ENCODE measurements at regions not wholly inside any gene's neighbourhood (a gene's known extent, or its start where the extent isn't known, plus 50 kb on each side); places are given as distances from the start of the nearest gene placed in this dataset.

DNA sequence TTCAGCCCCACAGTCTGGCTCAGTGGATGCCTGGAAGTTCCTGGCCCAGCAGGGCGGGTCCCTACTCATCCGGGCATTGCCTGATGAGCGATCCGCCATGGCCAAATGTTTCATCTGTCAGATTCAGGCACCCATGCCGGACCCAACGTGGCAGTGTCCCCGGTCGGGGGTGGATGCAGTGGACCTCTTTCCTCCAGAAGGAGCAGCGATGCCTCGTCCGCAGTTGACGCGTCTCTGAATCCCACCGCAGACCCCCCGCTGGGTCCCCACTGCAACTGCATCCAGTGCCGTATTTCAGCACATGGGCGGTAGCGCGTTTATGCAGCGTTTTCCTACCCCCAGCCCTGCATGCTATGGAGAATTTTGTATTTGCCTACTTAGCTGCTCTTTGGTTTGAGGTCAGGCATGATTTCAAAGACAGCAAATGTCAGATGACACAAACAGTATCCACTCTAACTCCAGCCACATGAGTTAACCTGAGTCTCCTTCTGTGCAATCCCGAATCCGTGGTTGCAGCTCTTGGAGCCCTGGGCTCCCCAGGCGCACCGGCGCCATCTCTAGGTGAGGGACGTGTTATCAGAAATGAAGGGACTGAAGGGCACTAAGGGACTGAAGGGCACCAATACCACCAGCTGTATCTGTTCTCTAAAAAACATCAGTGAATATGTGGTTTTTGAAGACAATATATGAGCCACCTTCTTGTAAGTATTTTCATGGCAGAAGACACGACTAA lies 72.6 kb upstream of the THBS2 start:
- Histone ChIP-seq H3K4me3 (no peak overlapping the region), H3K4me1 (no peaks in the 10 kb centered on the region), H3K9me3 (no peaks in the 10 kb centered on the region), H3K27ac (no peak overlapping the region), H3K36me3 (no peaks in the 10 kb centered on the region), H3K27me3 (no peaks in the 10 kb centered on the region)
- intact Hi-C loops (cut with DNase I): no loop called here
- no peak for DNase-seq (ENCODE audit: low spot score in 2 of 2)
- TF ChIP-seq, protein P1, sequence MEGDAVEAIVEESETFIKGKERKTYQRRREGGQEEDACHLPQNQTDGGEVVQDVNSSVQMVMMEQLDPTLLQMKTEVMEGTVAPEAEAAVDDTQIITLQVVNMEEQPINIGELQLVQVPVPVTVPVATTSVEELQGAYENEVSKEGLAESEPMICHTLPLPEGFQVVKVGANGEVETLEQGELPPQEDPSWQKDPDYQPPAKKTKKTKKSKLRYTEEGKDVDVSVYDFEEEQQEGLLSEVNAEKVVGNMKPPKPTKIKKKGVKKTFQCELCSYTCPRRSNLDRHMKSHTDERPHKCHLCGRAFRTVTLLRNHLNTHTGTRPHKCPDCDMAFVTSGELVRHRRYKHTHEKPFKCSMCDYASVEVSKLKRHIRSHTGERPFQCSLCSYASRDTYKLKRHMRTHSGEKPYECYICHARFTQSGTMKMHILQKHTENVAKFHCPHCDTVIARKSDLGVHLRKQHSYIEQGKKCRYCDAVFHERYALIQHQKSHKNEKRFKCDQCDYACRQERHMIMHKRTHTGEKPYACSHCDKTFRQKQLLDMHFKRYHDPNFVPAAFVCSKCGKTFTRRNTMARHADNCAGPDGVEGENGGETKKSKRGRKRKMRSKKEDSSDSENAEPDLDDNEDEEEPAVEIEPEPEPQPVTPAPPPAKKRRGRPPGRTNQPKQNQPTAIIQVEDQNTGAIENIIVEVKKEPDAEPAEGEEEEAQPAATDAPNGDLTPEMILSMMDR (IDR thresholded peaks at IDR 0.05): peak in 1 of 3 experiments; percentile 28

- Histone ChIP-seq H3K4me1 (peaks cover 0 to 9% of the 10 kb centered on the region in 2 donors), H3K9me3 (no peaks in the 10 kb centered on the region), H3K36me3 (no peaks in the 10 kb centered on the region), H3K27ac (no peak overlapping the region), H3K27me3 (no peaks in the 10 kb centered on the region), H3K4me3 (no peak overlapping the region)
- no peak for DNase-seq (ENCODE audit: low spot score in 2 of 2)
- TF ChIP-seq, protein P1 (IDR thresholded peaks at IDR 0.05): no peak
- intact Hi-C loops (cut with DNase I): no loop called here
Measured at GRCh38 chr6:169324656-169325459, 71.2 kb upstream of the THBS2 start.

DNA sequence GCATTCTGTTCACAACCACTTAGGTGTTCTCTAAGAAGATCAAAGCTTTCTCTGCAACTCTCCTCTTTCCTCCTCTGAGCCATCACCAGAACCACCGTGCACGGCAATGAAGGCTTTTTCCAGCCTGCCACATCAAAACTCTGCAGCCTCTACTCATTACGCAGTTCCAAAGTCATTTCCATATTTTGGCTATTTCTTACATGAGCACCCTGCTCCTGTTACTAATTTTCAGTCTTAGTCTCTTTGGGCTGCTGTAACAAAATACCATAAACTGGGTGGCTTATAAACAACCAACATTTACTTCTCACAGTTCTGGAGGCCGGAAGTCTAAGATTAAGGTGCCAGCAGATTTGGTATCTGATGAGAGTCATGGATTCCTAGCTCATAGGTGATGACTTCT lies 70.4 kb upstream of the THBS2 start:
- DNase-seq (ENCODE audit: low spot score in 2 of 2): no peak
- intact Hi-C loops (cut with DNase I): no loop called here
- TF ChIP-seq, protein P1 (IDR thresholded peaks at IDR 0.05): no peak
- Histone ChIP-seq H3K4me3 (no peak overlapping the region), H3K9me3 (no peaks in the 10 kb centered on the region), H3K27ac (no peak overlapping the region), H3K36me3 (no peaks in the 10 kb centered on the region), H3K4me1 (peaks cover 0 to 9% of the 10 kb centered on the region in 2 donors), H3K27me3 (no peaks in the 10 kb centered on the region)

DNA sequence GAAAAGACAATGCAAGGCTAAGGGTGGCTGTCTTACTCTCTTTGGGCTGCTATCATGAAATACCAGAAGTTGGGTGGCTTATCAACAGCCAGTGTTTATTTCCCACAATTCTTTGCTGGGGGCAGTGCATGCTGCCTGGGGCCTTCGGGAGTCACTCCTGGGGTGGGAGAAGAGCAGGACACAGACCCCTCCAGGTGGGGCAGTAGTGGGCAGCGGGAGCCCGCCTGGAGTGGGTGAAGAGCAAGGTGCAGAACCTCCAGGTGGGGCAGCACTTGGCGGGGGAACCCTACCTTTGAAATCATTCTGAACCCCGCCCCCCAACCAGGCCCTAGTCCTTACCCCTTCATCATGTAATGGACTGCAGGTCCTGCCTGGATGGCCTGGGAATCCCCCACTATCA lies 69.6 kb upstream of the THBS2 start:
- Histone ChIP-seq H3K9me3 (no peaks in the 10 kb centered on the region), H3K36me3 (no peaks in the 10 kb centered on the region), H3K4me1 (peaks cover 0 to 12% of the 10 kb centered on the region in 2 donors), H3K4me3 (no peak overlapping the region), H3K27me3 (no peaks in the 10 kb centered on the region), H3K27ac (no peak overlapping the region)
- intact Hi-C loops (cut with DNase I): no loop called here
- TF ChIP-seq, protein P1 (IDR thresholded peaks at IDR 0.05): no peak
- no peak for DNase-seq (ENCODE audit: low spot score in 2 of 2)

DNA sequence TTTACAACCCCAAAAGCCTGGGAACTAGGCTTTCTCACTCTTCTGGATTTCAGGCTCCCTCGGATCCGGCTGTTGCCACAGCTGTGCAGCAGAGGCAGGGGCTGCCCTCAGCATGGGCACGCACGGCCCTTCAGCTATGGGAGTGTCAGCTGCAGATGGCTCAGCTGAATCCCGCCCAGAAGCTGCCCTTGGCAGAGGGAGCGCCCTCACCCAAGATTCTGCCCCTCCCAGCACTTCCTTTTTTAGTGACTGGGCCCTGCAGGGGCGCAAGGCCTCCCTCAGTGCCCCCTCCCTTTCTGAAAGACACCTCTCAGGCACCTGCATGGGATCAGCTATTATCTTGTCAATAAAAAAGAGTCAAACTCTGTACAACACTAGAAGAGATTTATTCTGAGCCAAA lies 67.9 kb upstream of the THBS2 start:
- no peaks in the 10 kb centered on the region for H3K27me3 ChIP-seq
- no peaks in the 10 kb centered on the region for H3K9me3 ChIP-seq
- intact Hi-C loops (cut with DNase I): no loop called here
- TF ChIP-seq, protein P1 (IDR thresholded peaks at IDR 0.05): no peak
- DNase-seq (ENCODE audit: low spot score in 2 of 2): peak in 1 of 2 donors; percentile 52
- H3K4me3 ChIP-seq: no peak overlapping the region
- peaks cover 0 to 12% of the 10 kb centered on the region in 2 donors for H3K4me1 ChIP-seq
- H3K36me3 ChIP-seq: no peaks in the 10 kb centered on the region
- H3K27ac ChIP-seq: peak overlapping the region in 1 of 2 donors; percentile 5

All from ascending aorta (tissue), 2 donors.